ENCODE measurements at regions not wholly inside any gene's neighbourhood (a gene's known extent, or its start where the extent isn't known, plus 50 kb on each side); places are given as distances from the start of the nearest gene placed in this dataset.

DNA sequence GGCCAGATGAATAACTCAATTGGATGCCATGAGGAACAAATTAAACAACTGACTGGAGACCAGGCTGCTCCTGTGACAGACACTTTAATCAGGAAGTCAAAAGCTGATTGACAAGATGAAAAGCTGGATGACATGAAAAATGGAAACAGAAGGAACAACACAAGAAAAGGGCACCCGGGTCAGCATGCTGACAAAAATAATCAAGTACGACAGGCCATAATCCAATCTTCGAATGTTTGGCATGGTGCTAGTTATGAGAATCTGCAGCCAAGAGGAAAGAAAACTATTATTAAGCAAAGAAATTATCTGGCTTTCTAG lies 544.7 kb downstream of the ETNK1 start:
- TF ChIP-seq EZH2 (IDR thresholded peaks at IDR 0.05; ENCODE audit: insufficient read depth, poor library complexity, severe bottlenecking) (no peak), EZH2phosphoT487 (IDR thresholded peaks at IDR 0.05; ENCODE audit: insufficient read depth, low read depth) (no peak)

Measured in GM23248 (cell line).